HG03520 (cell line): ENCODE measurements at regions not wholly inside any gene's neighbourhood (a gene's known extent, or its start where the extent isn't known, plus 50 kb on each side); places are given as distances from the start of the nearest gene placed in this dataset.

Experiments
- ATAC-seq: cut with Tn5 transposase; IDR thresholded peaks from one replicate; pipeline ENCODE4 v1.9.1; 2021; ENCODE audit warnings: mild to moderate bottlenecking, moderate library complexity; ENCODE audit not compliant: unreplicated experiment

DNA sequence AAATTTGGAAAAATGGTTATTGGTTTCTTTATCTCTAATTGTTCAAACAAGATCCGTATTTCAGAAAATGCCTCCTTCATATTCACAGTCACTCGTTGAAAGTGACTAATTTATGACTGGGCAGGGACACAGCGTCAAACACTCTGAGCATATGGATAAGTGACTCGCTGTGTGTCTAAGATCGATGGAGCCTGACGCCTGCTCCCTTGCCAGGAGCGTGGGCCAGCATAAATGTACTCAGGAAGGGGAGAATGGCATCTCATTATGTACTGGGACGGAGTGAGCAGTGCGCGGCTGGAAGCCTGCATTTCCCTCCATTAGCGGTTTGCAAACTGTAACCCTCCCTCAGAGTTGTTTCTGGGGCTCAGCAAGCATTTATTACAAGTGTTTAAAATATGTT is 79.8 kb upstream of the CAST start:
- ATAC-seq: no peak

DNA sequence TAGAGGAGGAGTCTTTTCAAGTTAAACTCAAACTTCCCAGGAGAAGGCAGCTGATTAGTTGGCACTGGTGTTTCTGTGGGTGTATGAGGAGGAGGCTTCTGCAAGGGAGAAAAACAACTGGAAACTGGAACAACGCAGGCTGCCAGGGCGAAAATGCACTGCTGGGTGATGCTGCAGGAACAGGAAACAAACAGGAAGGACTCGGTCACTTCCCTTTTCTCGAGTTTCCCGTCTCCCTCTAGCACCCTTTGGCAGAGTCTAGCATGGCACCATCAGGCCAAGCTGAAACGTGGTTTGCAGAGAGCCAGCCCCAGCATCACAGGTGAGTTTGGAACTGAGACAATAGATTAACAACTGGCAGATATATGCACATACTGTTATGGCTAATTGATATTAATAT is 77.5 kb upstream of the CAST start:
- ATAC-seq: no peak

DNA sequence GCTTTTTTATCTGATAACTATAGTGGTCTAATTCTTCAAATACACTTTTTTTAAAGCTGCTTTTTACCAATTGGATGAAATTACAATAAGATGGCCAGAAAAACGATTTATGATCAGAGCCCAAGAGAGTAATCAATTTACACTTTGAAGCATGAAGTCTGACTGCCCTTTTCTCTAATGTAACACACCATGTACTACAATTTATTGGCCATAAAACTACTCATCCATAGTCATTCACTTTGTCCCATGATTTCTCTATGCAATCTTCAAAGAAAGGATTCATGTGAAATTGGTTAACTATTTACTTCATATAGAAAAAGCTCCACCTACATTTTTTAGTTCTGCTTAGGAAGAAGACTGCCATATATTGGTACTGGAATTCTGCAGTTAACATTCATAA is 73.6 kb upstream of the CAST start:
- no peak for ATAC-seq

DNA sequence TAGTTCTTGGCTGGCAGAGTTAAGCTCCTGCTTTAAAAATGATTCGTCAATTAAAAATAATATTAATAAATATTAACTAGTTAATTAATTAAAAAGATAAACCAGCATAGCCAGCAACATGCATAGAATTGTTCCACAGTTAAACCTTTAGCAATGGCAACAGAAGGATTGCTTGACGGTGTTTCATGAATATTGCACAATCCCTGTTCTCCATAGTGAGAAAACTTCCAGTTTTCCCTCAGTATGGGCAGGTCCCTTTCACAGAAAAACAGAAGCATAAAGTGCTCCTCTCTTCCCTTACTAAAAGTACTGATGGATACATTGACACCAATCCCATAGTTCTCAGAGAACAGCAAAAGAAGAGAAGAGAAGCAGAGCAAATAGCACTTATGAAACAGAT is 71.4 kb upstream of the CAST start:
- ATAC-seq: no peak

DNA sequence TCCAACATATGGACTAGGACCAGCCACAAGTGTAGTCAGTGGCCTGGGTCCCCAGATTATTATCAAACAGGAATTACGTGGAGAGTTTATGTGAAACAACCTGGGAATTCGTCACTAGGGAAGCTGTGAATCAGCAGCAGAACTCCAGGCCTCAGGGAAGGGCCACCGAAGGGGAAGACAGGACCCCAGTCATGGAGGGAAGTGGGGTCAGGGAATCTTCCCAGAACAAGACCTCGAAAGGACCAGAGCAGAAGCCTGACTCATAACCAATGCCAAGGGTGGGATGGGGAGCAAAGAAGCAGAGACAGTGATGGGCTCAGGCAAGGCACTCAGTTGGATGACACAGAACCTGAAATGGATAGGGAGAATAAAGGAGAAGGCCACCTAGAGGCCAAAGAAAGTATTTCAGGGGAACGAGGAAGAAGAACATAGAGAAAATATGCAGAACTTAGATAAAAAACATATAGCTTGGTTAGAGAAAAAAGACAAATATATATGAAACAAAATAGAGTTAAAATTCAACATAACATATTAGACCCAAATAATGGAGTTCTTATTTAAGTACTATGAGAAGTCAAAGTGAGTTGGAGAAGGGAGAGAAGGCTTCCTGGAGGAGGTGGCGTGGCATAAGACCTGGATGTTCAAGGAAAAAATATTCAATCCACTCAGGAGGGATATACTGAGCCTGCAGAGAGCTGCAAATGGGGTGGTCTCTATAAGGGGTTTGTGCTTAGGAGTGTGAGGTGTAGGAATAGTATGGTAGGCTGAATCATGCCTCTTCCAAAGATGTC is 66.7 kb upstream of the CAST start:
- no peak for ATAC-seq

DNA sequence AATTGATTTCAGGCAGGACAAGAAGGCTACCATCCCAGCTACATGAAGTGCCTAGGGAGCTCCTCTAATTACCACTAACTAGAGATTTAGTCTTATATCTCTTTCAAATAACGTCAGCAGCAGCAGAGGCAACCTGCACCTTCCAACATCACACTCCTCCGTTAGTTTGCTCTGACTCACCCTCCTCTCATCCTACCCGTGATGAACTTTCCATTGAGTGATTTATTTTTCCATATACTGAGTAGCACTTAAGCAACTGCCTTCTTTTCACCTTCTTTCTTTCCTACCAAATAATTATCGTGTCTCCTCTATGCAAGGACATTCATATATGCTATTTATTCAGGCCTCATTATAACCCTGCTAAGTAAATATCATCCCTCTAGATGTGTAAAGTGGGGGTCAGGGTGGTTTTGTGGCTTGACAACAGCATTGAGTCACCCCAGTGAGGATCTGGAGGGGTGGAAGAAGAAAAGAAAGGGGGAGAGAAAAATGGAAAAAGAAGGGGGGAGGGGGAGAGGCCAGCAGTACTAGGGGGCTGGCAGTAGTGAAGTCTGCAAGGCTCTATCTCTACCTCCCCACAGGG is 64.6 kb upstream of the CAST start:
- no peak for ATAC-seq

DNA sequence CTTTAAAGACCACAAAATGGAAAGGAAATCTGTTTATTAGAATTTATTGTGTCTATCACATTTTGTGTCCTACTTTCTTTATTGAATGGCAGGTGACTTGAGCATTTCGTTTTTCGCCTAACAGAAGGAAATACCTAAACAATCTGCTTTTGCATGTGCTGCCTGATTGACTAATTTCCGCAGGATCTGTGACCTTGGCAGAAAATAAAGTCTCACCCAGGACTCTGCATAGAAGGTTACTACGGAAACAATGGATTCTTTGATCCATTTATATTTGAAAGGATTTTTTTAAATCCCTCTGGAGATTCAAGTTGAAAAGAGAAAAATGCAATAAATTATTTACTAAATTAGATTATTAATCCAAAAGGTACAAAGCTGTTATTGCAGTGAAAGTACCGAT is 61.0 kb upstream of the CAST start:
- no peak for ATAC-seq

DNA sequence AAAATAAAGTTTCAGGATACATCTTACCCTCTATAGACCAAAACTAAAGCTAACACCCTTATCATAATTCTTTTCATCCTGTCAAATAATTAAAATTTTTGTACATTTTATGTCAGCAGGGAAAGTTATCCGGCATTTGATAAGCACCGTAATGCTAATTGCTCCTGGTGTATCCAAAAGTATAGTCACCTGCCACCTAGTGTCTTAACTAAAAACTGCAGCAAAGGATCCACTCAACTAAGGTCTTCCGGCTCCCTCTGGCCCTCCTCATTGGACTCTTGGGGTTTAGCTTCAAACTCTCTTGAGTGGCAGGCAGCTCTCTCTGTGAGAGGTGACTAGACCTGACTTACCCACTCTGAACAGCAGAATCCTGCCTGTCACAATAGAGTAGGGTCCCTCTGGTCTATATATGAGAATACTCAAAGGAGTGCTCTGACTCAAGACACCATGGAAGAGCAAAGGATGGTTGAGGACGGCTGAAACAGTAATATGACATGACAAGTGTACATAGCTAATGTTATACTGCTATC is 60.4 kb upstream of the CAST start:
- peak; percentile 83 for ATAC-seq

DNA sequence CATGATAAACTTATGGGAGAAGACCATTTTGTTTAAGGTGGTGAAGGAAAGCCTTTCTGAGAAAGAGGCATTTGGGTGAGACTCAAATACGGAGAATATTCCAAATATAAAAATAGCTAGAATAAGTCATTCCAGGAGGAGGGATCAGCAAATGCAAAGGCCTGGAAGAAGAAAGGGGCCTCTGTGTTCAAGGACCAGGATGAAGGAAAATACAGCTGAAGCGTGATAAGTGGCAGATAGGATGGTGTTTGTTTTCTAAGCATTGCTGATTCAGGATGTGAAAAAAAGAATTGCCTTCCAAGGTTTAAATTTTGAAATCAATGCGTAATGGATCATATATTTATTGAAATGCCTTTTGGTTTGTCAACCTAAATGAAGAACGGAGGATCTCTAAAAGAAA is 59.4 kb upstream of the CAST start:
- ATAC-seq: no peak

DNA sequence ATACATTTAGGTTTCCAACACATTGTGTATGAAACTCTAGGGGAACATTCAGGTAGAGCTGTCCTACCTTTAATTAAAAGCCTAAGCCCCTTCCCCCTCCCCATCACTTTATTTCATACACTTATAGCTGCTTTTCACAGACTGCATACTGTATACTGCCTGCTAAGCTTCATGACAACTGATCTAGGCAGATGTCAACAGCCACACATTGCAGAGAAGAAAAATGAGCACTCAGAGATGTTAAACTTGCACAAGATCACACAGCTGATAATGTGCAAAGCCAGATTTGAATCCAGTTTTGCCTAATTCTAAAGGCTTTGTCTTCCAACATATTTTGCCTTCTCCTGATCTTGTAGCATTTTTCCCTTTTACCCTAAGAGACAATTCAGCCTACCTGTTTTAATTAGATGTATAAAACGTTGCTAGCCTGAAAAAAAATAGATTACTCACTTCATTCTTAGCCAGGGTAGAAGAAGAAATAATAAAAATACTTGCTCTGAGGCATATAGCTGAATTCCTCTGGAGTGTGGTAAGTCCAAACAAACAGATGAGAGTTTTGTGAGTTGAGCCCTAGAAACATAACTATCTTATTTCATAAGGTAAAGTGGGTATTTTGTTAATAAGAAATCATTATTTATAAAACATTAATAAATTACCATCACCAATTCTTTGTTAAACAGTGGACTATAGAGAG is 56.9 kb upstream of the CAST start:
- ATAC-seq: no peak

DNA sequence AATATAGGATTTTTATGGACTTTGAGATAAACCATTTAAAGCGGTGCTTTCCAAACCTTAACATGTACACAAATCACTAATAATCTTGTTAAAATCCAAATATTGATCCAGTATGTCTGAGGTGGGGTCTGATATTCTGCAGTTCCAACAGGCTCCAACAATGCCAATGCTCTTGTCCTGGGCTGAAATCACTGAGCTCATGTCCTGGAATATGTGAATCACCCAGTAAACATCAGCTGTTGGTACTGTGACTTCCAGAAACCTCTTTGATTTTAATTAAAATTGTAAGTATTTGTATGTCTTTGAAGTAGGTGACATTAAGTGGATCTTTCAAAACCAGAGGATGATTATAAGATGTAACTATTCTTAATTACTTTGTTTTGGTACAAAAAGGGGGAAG is 52.8 kb upstream of the CAST start:
- no peak for ATAC-seq

DNA sequence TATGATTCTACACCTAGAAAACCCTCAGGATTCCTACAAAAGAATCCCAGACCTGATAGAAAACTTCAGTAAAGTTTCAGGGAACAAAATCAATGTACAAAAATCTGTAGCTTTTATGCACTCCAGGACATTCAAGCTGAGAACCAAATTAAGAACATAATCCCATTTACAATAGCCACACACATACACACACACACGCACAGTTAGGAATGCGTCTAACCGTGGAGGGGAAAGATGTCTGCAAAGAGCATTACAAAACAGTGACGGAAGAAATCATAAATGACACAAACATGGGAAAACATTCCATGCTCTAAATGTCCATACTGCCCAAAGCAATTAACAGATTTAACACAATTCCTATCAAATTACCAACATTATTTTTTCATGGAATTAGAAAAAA is 51.4 kb upstream of the CAST start:
- ATAC-seq: no peak

DNA sequence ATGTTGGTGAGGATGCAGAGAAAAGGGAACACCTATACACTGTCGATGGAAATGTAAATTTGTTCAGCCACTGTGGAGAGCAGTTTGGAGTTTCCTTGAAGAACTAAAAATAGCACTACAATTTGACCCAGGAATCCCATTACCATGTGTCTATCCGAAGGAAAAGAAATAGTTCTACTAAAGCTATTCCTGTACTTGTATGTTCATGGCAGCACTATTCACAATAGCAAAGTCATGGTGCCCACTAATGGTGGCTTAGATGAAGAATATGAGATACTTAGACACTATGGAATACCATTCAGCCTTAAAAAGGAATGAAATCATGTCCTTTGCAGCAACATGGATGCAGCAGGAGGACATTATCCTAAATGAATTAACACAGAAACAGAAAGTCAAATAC is 50.2 kb upstream of the CAST start:
- ATAC-seq: no peak
